Astrocyte of the cerebellum (primary cell): ENCODE measurements at regions not wholly inside any gene's neighbourhood (a gene's known extent, or its start where the extent isn't known, plus 50 kb on each side); places are given as distances from the start of the nearest gene placed in this dataset.

ENCODE experiments used
- DNase-seq: peaks from one replicate; pipeline ENCODE4 v3.0.0-alpha.2; 2011; ENCODE audit warnings: low read depth
- H3K4me3 ChIP-seq: 2 replicates; pipeline ENCODE4 v1.5.1; 2011; ENCODE audit warnings: mild to moderate bottlenecking, low read depth, low read length, moderate library complexity
- CTCF ChIP-seq: IDR thresholded peaks from 2 replicates; pipeline ENCODE4 v1.5.1; 2012; ENCODE audit warnings: low read length, low read depth, moderate library complexity, mild to moderate bottlenecking; ENCODE audit errors: missing control alignments
- in situ Hi-C: cut with HindIII; loops from 2 replicates; pipeline ENCODE4 v1.10.0; 2017; ENCODE audit warnings: low sequenced_read_pairs

GRCh38 chr17:73724990-73725389 is 80.7 kb upstream of the SDK2 start:
- in situ Hi-C loops = no loop called here
- no peak overlapping the region for H3K4me3 ChIP-seq
- TF ChIP-seq CTCF = no peak
- no peak for DNase-seq

GRCh38 chr17:73725794-73726515 is 81.7 kb upstream of the SDK2 start:
- H3K4me3 ChIP-seq = no peak overlapping the region
- no peak for TF ChIP-seq CTCF
- no peak for DNase-seq
- in situ Hi-C loops = no loop called here

- H3K4me3 ChIP-seq = no peak overlapping the region
- no peak for TF ChIP-seq CTCF
- no peak for DNase-seq
- in situ Hi-C loops = no loop called here
These were observed 83.7 kb upstream of the SDK2 start for GRCh38 chr17:73727941-73728340.

- DNase-seq = no peak
- H3K4me3 ChIP-seq = no peak overlapping the region
- in situ Hi-C loops = no loop called here
- TF ChIP-seq CTCF = no peak
These were observed 84.9 kb upstream of the SDK2 start for GRCh38 chr17:73729101-73729500.

- in situ Hi-C loops = no loop called here
- H3K4me3 ChIP-seq = no peak overlapping the region
- DNase-seq = no peak
- TF ChIP-seq CTCF = no peak
These were observed 87.5 kb upstream of the SDK2 start for GRCh38 chr17:73731733-73732132.

- TF ChIP-seq CTCF = no peak
- no peak overlapping the region for H3K4me3 ChIP-seq
- DNase-seq = no peak
- in situ Hi-C loops = no loop called here
These were observed 89.3 kb upstream of the SDK2 start for GRCh38 chr17:73733517-73733916.
